T-helper 2 cell treated with Interferon-gamma antibody and Interleukin-4, amounts not matched to agents 5 μg/mL and 100 μg/mL, for 36 hours (primary cell): ENCODE measurements at regions not wholly inside any gene's neighbourhood (a gene's known extent, or its start where the extent isn't known, plus 50 kb on each side); places are given as distances from the start of the nearest gene placed in this dataset.
"Not testable (repeated sequence)": the region's sequence is repeated elsewhere in the genome, so short reads cannot be mapped to it uniquely, and the experiment has no call there.

Experiments
- DNase-seq: peaks from one replicate; pipeline ENCODE4 v3.0.0; 2021; ENCODE audit warnings: low spot score
- H3K27ac Mint-ChIP-seq: one replicate; pipeline ENCODE4 v1.8.0; 2021; ENCODE audit warnings: mild to moderate bottlenecking, mixed read lengths
- H3K27me3 Mint-ChIP-seq: one replicate; pipeline ENCODE4 v1.8.0; 2021; ENCODE audit warnings: low read depth, mixed read lengths
- H3K36me3 Mint-ChIP-seq: one replicate; pipeline ENCODE4 v1.8.0; 2021; ENCODE audit warnings: low read depth, mixed read lengths
- H3K4me1 Mint-ChIP-seq: one replicate; pipeline ENCODE4 v1.8.0; 2021; ENCODE audit warnings: low read depth, mixed read lengths
- H3K4me3 Mint-ChIP-seq: one replicate; pipeline ENCODE4 v1.8.0; 2022; ENCODE audit warnings: mild to moderate bottlenecking, moderate library complexity, mixed read lengths
- H3K9me3 Mint-ChIP-seq: one replicate; pipeline ENCODE4 v1.8.0; 2021; ENCODE audit warnings: mixed read lengths

DNA sequence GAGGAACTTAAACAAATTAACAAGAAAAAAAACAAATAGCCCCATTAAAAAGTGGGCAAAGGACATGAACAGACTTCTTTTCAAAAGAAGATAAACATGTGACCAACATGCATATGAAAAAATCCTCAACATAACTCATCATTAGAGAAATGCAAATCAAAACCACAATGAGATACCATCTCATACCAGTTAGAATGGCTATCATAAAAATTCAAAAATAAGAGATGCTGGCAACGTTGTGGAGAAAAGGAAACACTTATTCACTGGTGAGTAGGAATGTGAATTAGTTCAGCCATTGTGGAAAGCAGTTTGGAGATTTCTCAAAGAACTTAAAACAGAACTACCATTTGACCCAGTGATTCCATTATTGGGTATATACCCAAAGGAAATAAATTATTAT lies 189.1 kb upstream of the TMEM106B start:
- H3K4me1 Mint-ChIP-seq, H3K36me3 Mint-ChIP-seq, H3K27me3 Mint-ChIP-seq, H3K27ac Mint-ChIP-seq, H3K9me3 Mint-ChIP-seq, DNase-seq, H3K4me3 Mint-ChIP-seq: not testable (repeated sequence)

DNA sequence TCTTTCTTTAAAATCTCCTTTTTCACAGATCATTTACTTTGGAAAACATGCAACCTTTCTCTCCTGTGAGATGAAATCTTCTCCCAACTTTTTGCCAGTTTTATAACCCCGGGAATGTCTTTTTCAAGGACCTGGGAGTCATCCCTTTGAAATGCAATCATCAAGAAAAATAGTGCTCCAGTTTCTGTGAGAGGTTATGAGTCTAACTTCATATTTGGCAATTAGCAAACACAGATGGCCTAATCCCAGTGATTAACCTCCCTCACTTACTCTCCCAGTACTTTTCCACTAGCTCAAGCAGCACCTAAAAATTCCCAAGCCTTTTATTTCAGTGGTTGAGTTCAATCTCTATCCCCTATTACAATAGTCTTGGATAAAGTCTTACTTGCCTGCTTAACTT lies 185.8 kb upstream of the TMEM106B start:
- Mint-ChIP-seq H3K4me3 (no peak overlapping the region), H3K36me3 (no peaks in the 10 kb centered on the region), H3K9me3 (no peaks in the 10 kb centered on the region), H3K27me3 (no peaks in the 10 kb centered on the region), H3K4me1 (no peaks in the 10 kb centered on the region), H3K27ac (no peak overlapping the region)
- DNase-seq = no peak

DNA sequence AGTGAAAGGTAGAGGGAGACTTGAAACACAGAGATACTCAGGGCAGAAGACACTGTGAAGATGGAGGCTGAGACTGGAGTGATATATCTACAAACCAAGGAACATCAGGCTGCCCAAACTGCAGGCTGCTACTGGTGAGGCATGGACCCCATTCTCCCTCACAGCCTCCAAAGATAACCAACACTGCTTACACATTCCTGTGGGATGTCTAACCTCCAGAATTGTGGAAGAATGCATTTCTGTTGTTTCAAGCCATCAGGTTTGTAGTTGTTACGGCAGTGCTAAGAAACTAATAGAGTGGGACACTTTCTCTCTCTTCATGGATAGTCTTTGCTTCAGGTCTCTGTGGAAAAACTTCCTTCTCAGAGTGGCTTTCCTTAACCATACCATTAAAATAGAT lies 182.6 kb upstream of the TMEM106B start:
- H3K4me1 Mint-ChIP-seq = no peaks in the 10 kb centered on the region
- DNase-seq = no peak
- H3K9me3 Mint-ChIP-seq = no peaks in the 10 kb centered on the region

DNA sequence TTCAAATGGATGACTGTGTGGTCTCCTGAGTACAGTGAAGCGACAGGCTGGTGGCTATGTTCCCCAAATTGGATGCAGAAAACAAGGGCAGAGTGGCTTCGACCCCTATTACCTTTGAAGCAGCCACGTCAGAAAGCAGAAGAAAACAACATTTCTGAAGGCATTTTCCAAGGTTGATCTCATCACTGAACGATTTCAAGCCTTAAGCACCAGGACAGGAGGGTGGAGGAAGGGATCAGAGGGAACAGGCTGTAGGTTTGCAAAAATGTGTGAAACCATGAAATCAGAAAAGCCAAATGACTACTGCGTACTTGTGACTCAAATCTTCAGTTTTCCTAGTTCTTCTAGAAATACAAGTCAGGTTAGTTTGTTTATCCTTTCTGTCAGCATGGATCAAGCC lies 181.0 kb upstream of the TMEM106B start:
- DNase-seq = no peak
- Mint-ChIP-seq H3K36me3 (no peaks in the 10 kb centered on the region), H3K4me3 (no peak overlapping the region), H3K27ac (no peak overlapping the region), H3K27me3 (peaks cover 3% of the 10 kb centered on the region), H3K4me1 (no peaks in the 10 kb centered on the region), H3K9me3 (no peaks in the 10 kb centered on the region)

More for the DNA sequence above, 182.6 kb upstream of the TMEM106B start:
- Mint-ChIP-seq H3K27me3 (no peaks in the 10 kb centered on the region), H3K4me3 (no peak overlapping the region), H3K27ac (no peak overlapping the region), H3K36me3 (no peaks in the 10 kb centered on the region)

DNA sequence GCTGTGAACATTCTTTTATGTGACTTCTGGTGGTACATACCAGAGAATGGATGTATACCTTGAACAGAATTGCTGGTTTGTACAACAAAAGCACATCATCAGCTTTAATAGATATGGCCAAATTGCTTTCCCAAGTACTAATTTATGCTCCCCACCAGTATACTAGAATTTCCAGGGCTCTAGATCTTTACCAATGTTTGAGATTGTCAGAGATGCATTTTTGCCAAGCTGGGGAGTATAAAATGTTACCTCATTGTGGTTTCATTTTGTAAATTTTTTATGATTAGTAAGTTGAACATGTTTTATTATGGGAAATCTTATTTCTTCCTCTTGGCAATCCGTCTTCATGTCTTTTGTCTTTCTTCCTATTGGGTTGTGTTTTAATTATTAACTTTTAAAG lies 179.9 kb upstream of the TMEM106B start:
- no peaks in the 10 kb centered on the region for H3K36me3 Mint-ChIP-seq

DNA sequence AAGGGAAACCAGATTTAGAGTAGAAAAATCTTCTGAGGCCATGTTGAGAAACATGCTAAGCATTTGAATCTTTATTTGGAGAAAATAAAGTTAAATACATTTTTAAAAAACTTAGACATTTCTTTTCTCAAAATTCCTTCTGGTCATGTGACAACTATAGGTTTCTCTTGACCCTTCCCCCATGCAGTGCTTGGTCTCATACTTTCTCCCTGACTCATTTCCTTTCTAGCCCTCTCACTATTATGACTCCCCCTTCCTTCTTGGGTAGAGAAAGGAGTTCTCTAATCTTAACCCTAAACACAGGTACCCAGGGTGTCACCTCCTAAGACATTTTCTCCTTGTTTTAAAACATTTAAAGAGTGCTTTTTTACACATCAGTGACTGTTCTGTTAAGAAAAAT lies 179.5 kb upstream of the TMEM106B start:
- H3K27ac Mint-ChIP-seq = no peak overlapping the region
- H3K27me3 Mint-ChIP-seq = peaks cover 3% of the 10 kb centered on the region
- no peaks in the 10 kb centered on the region for H3K4me1 Mint-ChIP-seq
- H3K4me3 Mint-ChIP-seq = no peak overlapping the region
- no peak for DNase-seq
- no peaks in the 10 kb centered on the region for H3K36me3 Mint-ChIP-seq
- no peaks in the 10 kb centered on the region for H3K9me3 Mint-ChIP-seq

More for the DNA sequence above, 179.9 kb upstream of the TMEM106B start:
- DNase-seq = no peak
- Mint-ChIP-seq H3K4me3 (no peak overlapping the region), H3K27me3 (peaks cover 3% of the 10 kb centered on the region), H3K9me3 (no peaks in the 10 kb centered on the region), H3K4me1 (no peaks in the 10 kb centered on the region), H3K27ac (no peak overlapping the region)

DNA sequence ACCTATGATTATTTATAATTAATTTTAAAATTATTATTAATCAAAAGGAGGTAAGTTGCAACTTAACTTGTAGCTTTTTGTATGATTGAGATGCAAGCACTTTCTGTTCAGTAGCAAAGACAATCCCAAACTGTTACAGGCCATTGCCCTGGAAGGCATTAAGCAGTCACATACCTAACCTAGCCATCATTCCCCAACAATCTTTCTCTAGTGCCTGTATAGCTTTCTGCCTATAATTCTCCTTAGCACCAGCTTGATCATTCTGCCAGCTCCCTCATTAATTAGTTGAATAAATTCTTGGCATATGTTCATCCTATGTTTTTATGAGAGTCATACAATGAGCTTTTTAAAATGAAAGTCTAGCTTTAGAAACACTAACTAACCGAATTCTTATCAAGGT lies 178.9 kb upstream of the TMEM106B start:
- H3K9me3 Mint-ChIP-seq = no peaks in the 10 kb centered on the region
- H3K27me3 Mint-ChIP-seq = peaks cover 3% of the 10 kb centered on the region
- H3K27ac Mint-ChIP-seq = no peak overlapping the region
- H3K4me3 Mint-ChIP-seq = no peak overlapping the region
- H3K4me1 Mint-ChIP-seq = no peaks in the 10 kb centered on the region
- H3K36me3 Mint-ChIP-seq = no peaks in the 10 kb centered on the region
- DNase-seq = no peak

DNA sequence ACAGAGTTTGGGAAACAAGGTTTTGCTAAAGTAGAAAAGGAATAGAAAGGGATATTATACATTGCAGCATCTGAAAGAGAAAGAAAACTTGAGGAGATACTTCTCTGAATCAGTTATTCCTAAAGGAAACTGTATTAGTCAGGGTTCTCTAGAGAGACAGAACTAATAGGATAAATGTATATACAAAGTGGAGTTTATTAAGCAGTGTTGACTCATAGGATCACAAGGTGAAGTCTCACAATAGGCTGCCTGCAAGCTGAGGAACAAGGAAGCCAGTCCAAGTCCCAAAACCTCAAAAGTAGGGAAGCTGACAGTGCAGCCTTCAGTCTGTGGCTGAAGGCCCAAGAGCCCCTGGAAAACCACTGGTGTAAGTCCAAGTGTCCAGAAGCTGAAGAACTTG lies 167.6 kb upstream of the TMEM106B start:
- not testable (repeated sequence) for H3K27ac Mint-ChIP-seq, H3K4me3 Mint-ChIP-seq, H3K9me3 Mint-ChIP-seq, DNase-seq, H3K4me1 Mint-ChIP-seq, H3K27me3 Mint-ChIP-seq, H3K36me3 Mint-ChIP-seq

DNA sequence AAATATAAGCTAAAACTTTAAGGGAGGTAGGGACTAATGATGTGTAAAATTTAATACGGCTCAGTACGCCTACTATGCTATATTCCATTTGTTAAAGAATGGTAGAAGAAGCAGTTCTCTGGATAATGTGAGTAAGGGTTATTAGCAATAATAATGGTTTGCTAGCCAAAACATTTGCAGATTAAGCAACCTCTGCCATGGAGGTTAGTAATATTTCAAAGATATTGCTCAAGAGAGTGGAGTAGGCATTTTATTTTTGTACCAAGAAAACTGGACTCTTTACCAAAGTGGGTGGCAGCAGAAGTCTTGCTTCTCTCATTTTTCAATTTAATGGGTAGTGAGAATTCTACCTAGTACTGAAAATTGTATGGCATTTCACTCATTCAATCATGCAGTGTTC lies 158.9 kb upstream of the TMEM106B start:
- H3K27me3 Mint-ChIP-seq = no peaks in the 10 kb centered on the region

DNA sequence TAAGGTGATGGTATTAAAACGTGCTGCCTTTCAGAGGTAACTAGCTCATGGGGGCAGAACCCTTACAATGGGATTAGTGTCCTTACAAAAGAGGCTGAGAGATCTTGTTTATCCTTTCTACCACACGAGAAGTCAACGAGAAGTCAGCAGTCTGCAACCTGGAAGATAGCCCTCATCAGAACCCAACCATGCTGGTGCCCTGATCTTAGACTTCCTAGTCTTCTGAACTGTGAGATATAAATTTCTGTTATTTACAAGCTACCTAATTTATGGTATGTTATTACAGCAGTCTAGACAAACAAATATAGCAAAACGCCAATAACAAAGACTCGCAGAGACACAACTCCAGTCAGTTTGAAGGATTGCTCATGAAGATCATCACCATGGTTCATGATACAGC lies 157.5 kb upstream of the TMEM106B start:
- Mint-ChIP-seq H3K4me1 (no peaks in the 10 kb centered on the region), H3K9me3 (peaks cover 14% of the 10 kb centered on the region), H3K27me3 (no peaks in the 10 kb centered on the region), H3K36me3 (no peaks in the 10 kb centered on the region), H3K4me3 (no peak overlapping the region), H3K27ac (no peak overlapping the region)
- no peak for DNase-seq

More for the DNA sequence above, 158.9 kb upstream of the TMEM106B start:
- Mint-ChIP-seq H3K36me3 (no peaks in the 10 kb centered on the region), H3K27ac (no peak overlapping the region), H3K9me3 (peaks cover 10% of the 10 kb centered on the region), H3K4me1 (no peaks in the 10 kb centered on the region), H3K4me3 (no peak overlapping the region)
- no peak for DNase-seq

DNA sequence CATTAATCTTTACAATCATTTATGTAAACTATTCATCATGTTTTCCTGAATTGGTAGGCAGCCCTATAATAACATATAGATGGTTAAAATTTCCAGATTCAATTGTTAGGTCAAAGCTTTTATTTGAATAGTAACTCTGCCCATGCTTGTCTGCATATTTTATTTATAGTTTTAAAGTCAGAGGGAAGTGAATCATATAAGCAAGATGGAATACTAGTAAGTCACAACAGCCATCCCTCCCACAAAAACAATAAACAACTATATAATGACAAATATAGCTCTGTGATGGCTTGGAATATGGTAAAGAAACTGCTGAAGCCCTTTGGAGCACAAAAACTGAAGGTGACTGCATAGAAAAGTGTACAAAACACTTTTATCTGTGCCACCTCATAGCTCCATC lies 156.3 kb upstream of the TMEM106B start:
- Mint-ChIP-seq H3K4me1 (no peaks in the 10 kb centered on the region), H3K27me3 (no peaks in the 10 kb centered on the region), H3K36me3 (no peaks in the 10 kb centered on the region), H3K9me3 (peaks cover 14% of the 10 kb centered on the region), H3K27ac (no peak overlapping the region), H3K4me3 (no peak overlapping the region)
- DNase-seq = no peak

DNA sequence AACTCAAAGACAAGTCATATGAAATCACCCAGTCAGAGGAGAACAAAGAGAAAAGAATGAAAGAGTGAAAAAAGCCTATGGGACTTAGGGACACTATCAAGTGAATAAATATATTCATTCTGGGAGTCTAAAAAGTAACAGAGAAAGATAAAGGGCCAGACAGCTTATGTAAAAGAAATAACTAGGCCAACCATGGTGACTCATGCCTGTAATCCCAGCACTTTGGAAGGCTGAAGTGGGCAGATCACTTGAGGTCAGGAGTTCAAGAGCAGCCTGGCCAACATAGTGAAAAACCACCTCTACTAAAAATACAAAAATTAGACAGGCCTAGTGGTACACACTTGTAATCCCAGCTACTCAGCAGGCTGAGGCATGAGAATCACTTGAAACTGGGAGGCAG lies 154.7 kb upstream of the TMEM106B start:
- Mint-ChIP-seq H3K9me3 (peaks cover 14% of the 10 kb centered on the region), H3K4me1 (no peaks in the 10 kb centered on the region), H3K4me3 (no peak overlapping the region), H3K27ac (no peak overlapping the region), H3K27me3 (no peaks in the 10 kb centered on the region), H3K36me3 (no peaks in the 10 kb centered on the region)
- no peak for DNase-seq

DNA sequence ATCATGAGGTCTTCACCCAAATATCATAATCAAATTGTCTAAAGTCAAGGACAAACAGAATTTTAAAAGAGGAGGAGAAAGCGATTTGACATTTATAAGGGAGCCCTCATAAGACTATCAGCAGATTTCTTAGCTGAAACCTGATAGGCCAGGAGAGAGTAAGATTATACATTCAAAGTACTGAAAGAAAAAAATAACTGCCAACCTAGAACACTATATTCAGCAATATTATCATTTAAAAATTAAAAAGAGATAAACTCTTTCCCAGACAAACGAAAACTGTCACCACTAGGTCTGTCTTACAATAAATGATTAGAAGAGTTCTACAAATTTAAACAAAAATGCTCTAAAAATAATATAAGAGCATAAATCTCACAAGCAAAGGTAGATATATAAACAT lies 154.1 kb upstream of the TMEM106B start:
- no peaks in the 10 kb centered on the region for H3K36me3 Mint-ChIP-seq
- H3K9me3 Mint-ChIP-seq = peaks cover 14% of the 10 kb centered on the region
- DNase-seq = no peak
- no peaks in the 10 kb centered on the region for H3K27me3 Mint-ChIP-seq
- no peaks in the 10 kb centered on the region for H3K4me1 Mint-ChIP-seq
- no peak overlapping the region for H3K27ac Mint-ChIP-seq
- no peak overlapping the region for H3K4me3 Mint-ChIP-seq

DNA sequence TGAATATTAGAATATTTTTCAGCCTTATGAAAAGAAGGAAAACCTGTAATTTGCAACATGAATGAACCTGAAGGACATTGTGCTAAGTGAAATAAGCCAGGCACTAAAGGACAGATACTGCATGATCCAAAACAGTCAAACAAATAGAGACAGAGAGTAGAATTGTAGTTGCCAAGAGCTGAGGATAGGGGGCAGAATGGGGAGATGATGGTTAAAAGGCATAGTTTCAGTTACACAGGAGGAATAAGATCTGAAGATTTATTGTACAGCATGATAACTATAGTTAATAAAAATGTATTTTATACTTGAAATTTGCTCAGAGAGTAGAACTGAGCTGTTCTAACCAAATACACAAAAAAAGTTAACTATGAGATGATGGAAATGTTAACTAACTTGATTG lies 149.0 kb upstream of the TMEM106B start:
- no peaks in the 10 kb centered on the region for H3K36me3 Mint-ChIP-seq
- no peak overlapping the region for H3K4me3 Mint-ChIP-seq
- no peak overlapping the region for H3K27ac Mint-ChIP-seq
- H3K4me1 Mint-ChIP-seq = no peaks in the 10 kb centered on the region
- H3K27me3 Mint-ChIP-seq = no peaks in the 10 kb centered on the region
- peaks cover 5% of the 10 kb centered on the region for H3K9me3 Mint-ChIP-seq
- no peak for DNase-seq

DNA sequence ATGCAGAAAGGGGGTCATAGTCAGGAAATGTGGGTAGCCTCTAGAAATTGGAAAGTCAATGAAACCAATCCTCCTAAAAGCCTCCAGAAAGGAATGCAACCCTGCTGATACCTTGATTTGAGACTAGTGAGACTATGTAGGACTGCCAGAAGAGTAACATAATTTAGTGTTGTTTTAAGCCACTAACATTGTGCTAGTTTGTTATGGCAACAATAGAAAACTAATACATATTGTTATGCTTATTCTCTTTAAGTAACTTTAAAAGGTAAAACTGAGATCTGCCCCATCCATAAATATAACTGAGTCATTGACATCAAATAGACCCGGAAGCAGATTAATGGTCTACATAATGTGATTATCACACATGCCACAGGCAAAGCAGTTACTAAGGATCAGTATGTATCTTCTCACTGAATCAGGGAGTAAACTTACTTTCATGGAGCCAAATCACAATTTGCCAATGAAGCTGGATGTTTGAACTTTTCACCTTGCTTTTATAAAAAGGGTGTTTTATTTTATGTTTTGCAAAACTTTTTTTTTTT lies 146.4 kb upstream of the TMEM106B start:
- Mint-ChIP-seq H3K36me3 (no peaks in the 10 kb centered on the region), H3K27ac (no peak overlapping the region), H3K4me3 (no peak overlapping the region), H3K4me1 (no peaks in the 10 kb centered on the region), H3K27me3 (no peaks in the 10 kb centered on the region), H3K9me3 (no peaks in the 10 kb centered on the region)
- DNase-seq = no peak
